Bronchial epithelial cell (primary cell): ENCODE measurements at regions not wholly inside any gene's neighbourhood (a gene's known extent, or its start where the extent isn't known, plus 50 kb on each side); places are given as distances from the start of the nearest gene placed in this dataset.
A peak's percentile ranks its signal among the peaks of the same experiment; 100 is the strongest.

Experiments
- DNase-seq: peaks from one replicate; pipeline ENCODE4 v3.0.0-alpha.2; 2010; ENCODE audit warnings: low read depth
- FAIRE-seq: peaks from 2 replicates; lab custom pipeline; 2011; peaks lifted over from hg19 to GRCh38; lab: Jason Lieb, UNC
- H3K27me3 ChIP-seq: 2 replicates; pipeline ENCODE4 v1.5.1; 2011; ENCODE audit warnings: low read length; ENCODE audit not compliant: control insufficient read depth, insufficient read depth
- H3K36me3 ChIP-seq: 2 replicates; pipeline ENCODE4 v1.5.1; 2011; ENCODE audit warnings: low read length; ENCODE audit not compliant: control insufficient read depth, insufficient read depth
- H3K4me3 ChIP-seq: 2 replicates; pipeline ENCODE4 v1.5.1; 2011; ENCODE audit warnings: mild to moderate bottlenecking, low read depth, low read length, control low read depth
- TF ChIP-seq, protein P1 (sequence below): IDR thresholded peaks from 2 replicates; pipeline ENCODE4 v1.5.1; 2011; ENCODE audit warnings: mild to moderate bottlenecking, moderate library complexity, low read length, control low read depth, inconsistent platforms; ENCODE audit not compliant: insufficient read depth, severe bottlenecking

DNA sequence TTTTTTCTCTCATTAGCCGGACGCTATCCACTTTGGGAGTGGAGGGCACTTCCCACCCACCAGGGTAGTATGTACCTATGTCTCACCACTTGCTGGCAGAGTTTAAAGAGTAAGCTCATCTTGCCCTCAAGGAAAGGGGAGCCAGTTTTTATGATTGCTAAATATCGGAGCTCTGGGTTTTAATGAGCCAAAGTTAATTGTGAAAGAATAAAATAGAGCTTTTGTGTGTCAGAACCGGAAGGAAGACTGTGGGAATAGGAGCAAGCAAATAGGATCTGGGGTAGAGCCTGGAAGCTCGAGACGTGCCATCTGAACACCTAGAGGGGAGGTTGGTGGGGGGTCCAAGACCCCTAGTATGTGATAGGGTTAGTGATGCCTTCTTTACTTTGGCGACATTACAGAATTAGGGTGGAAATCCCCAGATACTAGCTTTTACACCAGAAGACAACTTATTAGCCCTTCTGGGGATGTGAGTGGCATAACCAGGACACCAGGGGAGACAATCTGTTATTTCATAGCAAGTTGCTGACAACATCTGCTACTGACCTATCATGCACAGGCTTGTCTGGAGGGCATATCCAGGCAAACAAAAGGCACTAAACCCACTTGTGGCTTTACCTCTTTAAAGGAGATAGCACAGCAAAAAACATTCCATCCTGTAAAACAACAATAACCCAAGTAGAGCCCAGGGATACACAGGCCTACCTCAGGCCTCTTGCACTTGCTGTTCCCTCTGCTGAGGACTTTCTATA is 333.8 kb downstream of the ZNF621 start:
- peak; percentile 65 for DNase-seq
- FAIRE-seq, result no peak
- H3K4me3 ChIP-seq, result no peak overlapping the region
- TF ChIP-seq, protein P1, sequence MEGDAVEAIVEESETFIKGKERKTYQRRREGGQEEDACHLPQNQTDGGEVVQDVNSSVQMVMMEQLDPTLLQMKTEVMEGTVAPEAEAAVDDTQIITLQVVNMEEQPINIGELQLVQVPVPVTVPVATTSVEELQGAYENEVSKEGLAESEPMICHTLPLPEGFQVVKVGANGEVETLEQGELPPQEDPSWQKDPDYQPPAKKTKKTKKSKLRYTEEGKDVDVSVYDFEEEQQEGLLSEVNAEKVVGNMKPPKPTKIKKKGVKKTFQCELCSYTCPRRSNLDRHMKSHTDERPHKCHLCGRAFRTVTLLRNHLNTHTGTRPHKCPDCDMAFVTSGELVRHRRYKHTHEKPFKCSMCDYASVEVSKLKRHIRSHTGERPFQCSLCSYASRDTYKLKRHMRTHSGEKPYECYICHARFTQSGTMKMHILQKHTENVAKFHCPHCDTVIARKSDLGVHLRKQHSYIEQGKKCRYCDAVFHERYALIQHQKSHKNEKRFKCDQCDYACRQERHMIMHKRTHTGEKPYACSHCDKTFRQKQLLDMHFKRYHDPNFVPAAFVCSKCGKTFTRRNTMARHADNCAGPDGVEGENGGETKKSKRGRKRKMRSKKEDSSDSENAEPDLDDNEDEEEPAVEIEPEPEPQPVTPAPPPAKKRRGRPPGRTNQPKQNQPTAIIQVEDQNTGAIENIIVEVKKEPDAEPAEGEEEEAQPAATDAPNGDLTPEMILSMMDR, result no peak
- no peaks in the 10 kb centered on the region for H3K27me3 ChIP-seq
- H3K36me3 ChIP-seq, result no peaks in the 10 kb centered on the region

DNA sequence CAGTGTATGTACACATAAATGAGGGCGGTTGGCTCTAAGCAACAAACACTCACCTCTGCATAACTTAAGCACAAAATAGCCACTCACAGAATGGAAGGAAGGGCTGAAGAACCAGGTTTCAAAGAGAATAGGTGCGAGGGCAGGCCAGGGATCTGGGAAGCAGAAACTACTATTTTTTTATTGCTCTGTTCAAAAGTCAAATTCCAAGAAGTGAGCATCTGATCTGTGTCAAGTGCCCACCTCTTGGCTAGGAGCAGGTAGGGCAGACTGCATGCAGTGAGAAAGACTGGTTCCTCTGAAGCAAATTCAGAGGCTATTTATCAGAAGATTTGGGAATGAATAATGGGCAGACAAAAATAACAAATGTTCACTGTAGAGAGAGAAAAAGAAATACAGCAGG is 336.4 kb upstream of the CTNNB1 start:
- Histone ChIP-seq H3K36me3 (no peaks in the 10 kb centered on the region), H3K4me3 (no peak overlapping the region), H3K27me3 (no peaks in the 10 kb centered on the region)
- FAIRE-seq (no peak), DNase-seq (no peak)
- TF ChIP-seq, protein P1, result no peak

DNA sequence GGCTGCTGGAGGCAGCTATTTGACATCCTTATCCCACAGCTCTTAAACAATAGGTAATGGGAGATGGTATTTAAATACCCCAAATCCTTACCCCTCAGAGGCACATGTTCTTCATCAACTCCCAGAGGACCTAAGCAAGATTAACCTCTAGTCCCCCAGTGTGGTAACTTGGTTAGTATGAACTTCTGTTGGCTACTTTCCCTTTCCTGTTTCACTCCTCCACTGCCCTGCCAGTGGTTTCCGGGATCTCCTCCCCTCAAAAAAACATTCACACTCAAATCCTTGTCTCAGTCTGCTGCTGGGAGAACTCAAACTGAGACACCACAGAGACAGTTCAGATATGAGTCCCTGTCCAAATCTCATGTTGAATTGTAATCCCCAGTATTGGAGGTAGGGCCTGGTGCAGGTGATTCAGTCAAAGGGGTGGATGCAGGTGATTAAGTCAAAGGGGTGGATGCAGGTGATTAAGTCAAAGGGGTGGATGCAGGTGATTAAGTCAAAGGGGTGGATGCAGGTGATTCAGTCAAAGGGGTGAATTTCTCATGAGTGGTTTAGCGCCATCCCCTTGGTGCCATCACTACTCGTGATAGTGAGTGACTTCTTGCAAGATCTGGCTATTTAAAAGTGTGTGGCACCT is 335.0 kb upstream of the CTNNB1 start:
- Histone ChIP-seq H3K36me3 (no peaks in the 10 kb centered on the region), H3K4me3 (no peak overlapping the region), H3K27me3 (no peaks in the 10 kb centered on the region)
- TF ChIP-seq, protein P1, result no peak
- FAIRE-seq, result peak; percentile 89
- DNase-seq, result peak; percentile 73

DNA sequence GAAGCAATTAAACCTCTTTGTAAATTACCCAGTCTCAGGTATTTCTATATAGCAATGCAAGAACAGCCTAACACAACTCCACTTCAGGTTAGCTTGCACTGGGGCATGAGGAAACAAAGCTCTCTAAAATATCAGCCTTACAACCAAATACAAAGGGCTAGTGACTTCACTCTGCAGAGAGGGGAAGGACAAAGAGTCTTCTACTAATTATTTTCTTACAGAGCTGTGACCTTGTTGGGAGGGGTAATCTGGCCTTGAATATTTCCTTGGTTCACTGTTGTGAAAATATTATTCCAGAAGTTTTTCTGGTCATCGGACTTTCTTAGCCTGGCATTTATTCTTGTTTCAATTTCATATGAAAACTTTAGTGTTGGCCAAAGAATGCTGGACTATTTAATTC is 334.4 kb upstream of the CTNNB1 start:
- no peak for DNase-seq
- H3K4me3 ChIP-seq, result no peak overlapping the region
- FAIRE-seq, result no peak
- no peaks in the 10 kb centered on the region for H3K36me3 ChIP-seq
- no peaks in the 10 kb centered on the region for H3K27me3 ChIP-seq
- TF ChIP-seq, protein P1, result no peak

DNA sequence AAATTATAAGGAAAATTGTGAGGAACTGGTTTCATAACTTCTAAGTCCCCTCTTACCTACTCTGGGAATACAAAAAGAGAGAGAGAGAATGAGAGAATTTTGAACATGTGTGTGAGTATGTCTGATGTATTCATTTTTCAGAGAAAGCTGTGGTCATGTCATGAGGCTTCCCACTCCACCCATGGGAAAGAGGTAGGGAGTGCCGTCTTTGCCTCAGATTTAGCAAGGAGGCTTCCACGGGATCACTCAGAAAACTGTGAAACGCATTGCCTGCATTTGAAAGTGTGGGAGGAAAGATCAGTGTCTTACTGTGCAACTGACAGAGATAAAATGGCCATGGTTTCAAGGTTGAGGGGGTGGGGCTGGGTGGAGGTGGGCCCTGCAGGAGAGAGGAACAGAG is 331.5 kb upstream of the CTNNB1 start:
- Histone ChIP-seq H3K4me3 (no peak overlapping the region), H3K36me3 (no peaks in the 10 kb centered on the region), H3K27me3 (no peaks in the 10 kb centered on the region)
- FAIRE-seq (no peak), DNase-seq (no peak)
- TF ChIP-seq, protein P1, result no peak
